Fibroblast of mammary gland (primary cell): ENCODE measurements at regions not wholly inside any gene's neighbourhood (a gene's known extent, or its start where the extent isn't known, plus 50 kb on each side); places are given as distances from the start of the nearest gene placed in this dataset.
A peak's percentile ranks its signal among the peaks of the same experiment; 100 is the strongest.

Source experiments
- DNase-seq: peaks from one replicate; pipeline ENCODE4 v3.0.0-alpha.2; 2010; ENCODE audit warnings: low read depth
- H3K4me3 ChIP-seq: 2 replicates; pipeline ENCODE4 v1.5.1; 2011; ENCODE audit warnings: low read depth, mild to moderate bottlenecking, low read length, moderate library complexity; ENCODE audit not compliant: control insufficient read depth
- CTCF ChIP-seq: conservative IDR thresholded peaks from 2 replicates; pipeline ENCODE4 v1.5.1; 2011; ENCODE audit warnings: low read depth, low read length, inconsistent platforms; ENCODE audit not compliant: control insufficient read depth, insufficient read depth

DNA sequence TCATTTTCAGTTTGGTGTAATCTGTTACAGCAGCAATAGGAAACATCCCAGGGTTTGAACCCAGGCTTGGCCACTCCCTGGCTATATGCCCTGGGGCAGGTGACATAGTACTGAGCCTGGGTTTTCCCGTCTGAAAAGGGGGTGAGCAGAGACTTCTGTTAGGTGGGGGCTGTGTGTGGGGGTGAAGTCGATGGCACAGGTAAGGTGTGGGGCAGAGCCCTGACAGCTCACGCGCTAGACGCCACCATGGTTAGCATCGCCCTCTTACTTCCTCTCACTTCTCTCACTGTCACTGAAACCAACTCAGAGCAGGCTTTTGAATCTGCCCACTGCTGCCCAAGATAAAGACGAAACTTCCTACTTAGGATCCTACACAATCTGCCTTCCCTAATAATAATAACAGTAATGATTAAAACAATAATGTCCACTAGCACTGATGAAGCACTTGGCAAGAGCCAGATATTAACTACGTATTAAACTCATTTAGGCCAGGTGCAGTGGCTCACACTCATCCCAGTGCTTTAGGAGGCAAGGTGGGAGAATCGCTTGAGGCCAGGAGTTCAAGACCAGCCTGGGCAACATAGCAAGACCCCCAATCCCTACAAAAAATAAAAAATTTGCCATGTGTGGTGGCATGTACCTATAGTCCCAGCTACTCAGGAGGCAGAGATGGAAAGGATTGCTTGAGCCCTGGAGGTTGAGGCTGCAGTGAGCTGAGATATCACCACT lies 117.9 kb upstream of the PTPN1 start:
- DNase-seq: no peak
- H3K4me3 ChIP-seq: no peak overlapping the region
- no peak for TF ChIP-seq CTCF

DNA sequence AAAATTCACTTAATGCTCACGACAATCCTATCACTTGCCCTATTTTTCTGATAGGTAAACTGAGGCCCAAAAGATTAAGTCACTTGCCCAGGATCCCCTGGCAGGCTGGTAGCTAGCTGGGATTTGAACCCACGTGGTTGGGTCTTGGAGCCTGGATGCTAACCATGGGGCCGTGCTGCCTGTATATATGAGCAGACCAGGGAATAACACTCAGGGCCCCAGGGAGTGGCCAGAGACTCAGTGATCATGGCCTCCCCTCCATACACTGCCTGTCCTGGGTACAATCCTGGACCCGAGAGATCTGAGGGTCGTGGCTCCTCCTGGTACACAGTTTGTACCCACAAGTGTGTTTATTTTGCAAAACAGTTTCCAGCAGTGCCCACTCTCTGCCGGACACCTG lies 116.9 kb upstream of the PTPN1 start:
- DNase-seq: no peak
- no peak for TF ChIP-seq CTCF
- H3K4me3 ChIP-seq: no peak overlapping the region

DNA sequence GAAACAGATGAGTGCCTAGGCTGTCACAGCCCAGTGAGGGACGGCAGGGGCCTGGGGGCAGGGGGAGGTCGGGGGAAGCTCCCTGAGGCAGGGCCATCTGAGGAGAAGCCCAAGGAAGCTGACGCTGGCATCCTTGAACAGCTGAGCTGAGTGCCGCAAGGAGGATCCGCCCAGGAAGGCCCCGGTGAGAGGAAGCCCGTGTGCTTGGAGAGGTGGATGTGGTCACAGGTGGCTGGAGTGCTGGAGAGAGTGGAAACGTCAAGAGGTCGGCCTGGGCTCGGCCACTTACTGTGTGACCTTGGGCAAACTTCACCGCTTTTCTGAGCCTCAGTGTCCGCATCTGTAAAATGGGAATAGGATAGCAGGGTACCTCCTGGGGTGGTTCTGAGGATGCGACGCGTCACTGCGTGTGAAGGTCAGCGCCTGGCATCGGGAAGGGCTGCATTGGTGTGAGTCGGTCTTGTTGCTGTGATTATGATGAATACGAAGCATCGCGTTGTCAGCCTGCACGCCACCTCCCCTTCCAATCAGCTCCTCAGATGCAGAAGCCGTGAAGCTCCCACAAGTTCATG lies 116.1 kb upstream of the PTPN1 start:
- DNase-seq: no peak
- no peak for TF ChIP-seq CTCF
- H3K4me3 ChIP-seq: no peak overlapping the region

DNA sequence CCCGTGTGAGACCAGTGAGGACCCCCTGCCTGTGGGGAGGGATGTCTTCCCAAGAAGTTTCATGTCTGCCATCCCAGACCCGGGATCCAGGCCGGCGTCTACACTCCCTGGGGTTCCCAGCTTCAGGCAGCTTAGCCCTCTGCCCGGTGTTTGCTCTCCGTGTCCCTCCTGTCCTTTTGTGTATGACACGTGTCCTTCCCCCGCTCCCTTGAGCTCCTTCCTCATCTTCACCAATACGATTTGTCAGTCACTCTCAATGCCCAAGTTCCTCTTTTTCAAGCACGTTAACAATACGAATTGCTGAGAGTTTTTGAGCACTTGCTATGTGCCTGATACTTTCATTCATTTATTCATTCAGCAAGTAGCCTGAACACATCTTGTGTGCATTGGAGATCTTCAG lies 115.6 kb upstream of the PTPN1 start:
- DNase-seq: no peak
- TF ChIP-seq CTCF: no peak
- H3K4me3 ChIP-seq: no peak overlapping the region

- peak; percentile 52 for DNase-seq
- H3K4me3 ChIP-seq: no peak overlapping the region
- TF ChIP-seq CTCF: no peak
Measured at GRCh38 chr20:50395251-50395729, 114.9 kb upstream of the PTPN1 start.

DNA sequence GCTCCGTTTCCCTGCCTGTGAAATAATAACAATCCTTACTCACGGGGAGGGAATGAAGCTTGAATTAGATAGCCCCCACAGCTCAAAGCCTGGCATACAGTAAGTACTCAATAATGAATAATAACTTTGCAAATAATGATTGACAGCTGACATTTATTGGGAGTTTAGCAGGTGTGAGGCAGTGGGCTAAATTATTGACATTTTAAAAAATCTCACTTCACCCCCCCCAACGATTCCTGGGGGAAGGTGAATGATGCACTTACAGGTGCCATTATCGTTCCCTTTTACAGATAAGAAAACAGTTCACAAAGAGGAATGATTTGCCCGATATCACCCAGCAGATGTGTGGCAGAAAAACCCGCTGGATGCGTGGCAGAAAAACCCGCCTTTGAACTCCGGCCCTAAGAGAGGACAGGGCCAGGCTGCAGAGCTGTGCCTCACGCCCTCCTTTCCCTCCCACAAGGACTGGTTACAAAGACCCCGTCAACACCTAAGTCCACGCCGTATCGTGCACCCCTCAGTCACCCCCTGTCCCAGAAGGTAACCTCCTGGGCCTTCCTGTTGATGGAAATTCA lies 114.2 kb upstream of the PTPN1 start:
- DNase-seq: no peak
- H3K4me3 ChIP-seq: no peak overlapping the region
- TF ChIP-seq CTCF: no peak
